Stimulated activated naive CD8-positive, alpha-beta T cell treated with anti-CD3 and anti-CD28 coated beads, Interleukin-15, amount 100 ng/mL, for 72 hours (primary cell): ENCODE measurements at regions not wholly inside any gene's neighbourhood (a gene's known extent, or its start where the extent isn't known, plus 50 kb on each side); places are given as distances from the start of the nearest gene placed in this dataset.
"Not testable (repeated sequence)": the region's sequence is repeated elsewhere in the genome, so short reads cannot be mapped to it uniquely, and the experiment has no call there.

Experiments used
- ATAC-seq: fragments of 150-1000 bp; cut with Tn5 transposase; 2 replicates; pipeline ENCODE4 v1.10.0; 2021; ENCODE audit warnings: mild to moderate bottlenecking, moderate library complexity
- DNase-seq, 2 donors: peaks; one replicate each; pipeline ENCODE4 v3.0.0; 2021 to 2022
- H3K27ac Mint-ChIP-seq, 2 donors: one replicate each; pipeline ENCODE4 v1.8.0; 2022; ENCODE audit warnings: mild to moderate bottlenecking in 2 of 2, mixed read lengths in 2 of 2, moderate library complexity in 2 of 2
- H3K27me3 Mint-ChIP-seq: one replicate; pipeline ENCODE4 v1.8.0; 2022; ENCODE audit warnings: mixed read lengths
- H3K4me1 Mint-ChIP-seq: one replicate; pipeline ENCODE4 v1.8.0; 2022; ENCODE audit warnings: mild to moderate bottlenecking, mixed read lengths
- H3K4me3 Mint-ChIP-seq, 2 donors: one replicate each; pipeline ENCODE4 v1.8.0; 2022; ENCODE audit warnings: mild to moderate bottlenecking in 2 of 2, mixed read lengths in 2 of 2, moderate library complexity in 1 of 2
- H3K9me3 Mint-ChIP-seq, 2 donors: one replicate each; pipeline ENCODE4 v1.8.0; 2022; ENCODE audit warnings: mixed read lengths in 2 of 2

DNA sequence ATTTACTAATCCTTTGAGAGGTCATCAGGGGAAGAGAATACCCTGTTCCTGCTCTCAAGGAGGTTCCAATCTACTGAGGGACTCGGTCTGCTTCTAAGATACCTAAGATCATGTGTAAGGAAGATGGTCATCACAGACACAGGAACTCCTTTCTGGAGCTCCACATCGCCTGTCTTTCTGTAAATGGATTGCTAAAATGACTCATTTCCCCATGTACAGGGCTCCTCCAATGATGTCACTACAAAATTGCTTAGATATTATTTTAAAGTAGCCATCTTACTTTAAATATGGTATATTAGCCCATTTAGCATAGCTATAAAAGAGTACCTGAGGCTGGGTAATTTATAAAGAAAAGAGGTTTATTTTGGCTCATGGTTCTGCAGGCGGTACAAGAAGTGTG lies 206.1 kb upstream of the PROK2 start:
- no peak overlapping the region for H3K27ac Mint-ChIP-seq
- H3K4me1 Mint-ChIP-seq, result peaks cover 25% of the 10 kb centered on the region
- no peak overlapping the region for H3K4me3 Mint-ChIP-seq
- DNase-seq (no peak), ATAC-seq (no peak)
- no peaks in the 10 kb centered on the region for H3K27me3 Mint-ChIP-seq
- peaks cover 11 to 15% of the 10 kb centered on the region in 2 donors for H3K9me3 Mint-ChIP-seq

DNA sequence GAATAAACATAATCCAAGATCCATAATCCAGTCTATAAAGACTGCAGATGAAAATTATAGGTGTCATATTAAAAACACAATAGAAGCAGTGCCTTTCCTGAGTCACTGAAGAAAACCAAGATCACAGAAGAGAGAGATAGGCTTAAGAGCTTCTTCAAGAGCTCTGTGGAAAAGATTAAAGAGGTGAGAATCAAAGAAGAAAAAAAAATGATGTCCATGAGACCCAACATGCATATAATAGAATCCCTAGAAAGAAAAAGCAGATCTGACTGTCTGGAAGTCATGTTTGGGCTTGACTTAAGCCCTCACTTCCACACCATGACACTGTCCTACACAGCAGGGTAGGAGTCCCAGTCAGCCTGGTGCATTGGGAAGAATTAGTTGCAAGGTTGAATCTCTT lies 205.6 kb upstream of the PROK2 start:
- no peak for ATAC-seq
- Mint-ChIP-seq H3K27ac (no peak overlapping the region), H3K4me1 (peaks cover 28% of the 10 kb centered on the region), H3K27me3 (no peaks in the 10 kb centered on the region), H3K9me3 (peaks cover 11 to 15% of the 10 kb centered on the region in 2 donors), H3K4me3 (no peak overlapping the region)
- DNase-seq, result no peak

DNA sequence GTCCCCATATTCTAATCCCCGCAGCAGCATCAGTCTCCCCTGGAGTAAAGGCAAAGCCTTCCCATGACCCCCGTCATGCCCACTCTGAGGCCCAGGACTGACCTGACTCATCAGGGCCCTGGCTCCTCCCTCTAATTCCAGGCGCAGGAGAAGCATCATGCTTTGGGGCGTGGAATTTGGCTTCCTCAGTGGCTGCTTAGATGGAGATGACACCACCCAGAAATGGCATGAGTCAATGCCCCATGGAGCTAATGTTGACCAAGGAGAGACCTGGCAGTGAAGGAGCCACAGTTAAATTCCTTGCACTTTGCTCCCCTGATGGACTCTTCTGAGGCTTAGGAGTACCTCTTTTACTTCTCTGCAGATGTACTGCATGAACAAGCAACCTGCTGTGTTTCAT lies 204.2 kb upstream of the PROK2 start:
- H3K4me3 Mint-ChIP-seq, result no peak overlapping the region
- H3K4me1 Mint-ChIP-seq, result peaks cover 32% of the 10 kb centered on the region
- H3K27me3 Mint-ChIP-seq, result no peaks in the 10 kb centered on the region
- no peak overlapping the region for H3K27ac Mint-ChIP-seq
- peaks cover 11 to 15% of the 10 kb centered on the region in 2 donors for H3K9me3 Mint-ChIP-seq
- ATAC-seq (no peak), DNase-seq (no peak)

DNA sequence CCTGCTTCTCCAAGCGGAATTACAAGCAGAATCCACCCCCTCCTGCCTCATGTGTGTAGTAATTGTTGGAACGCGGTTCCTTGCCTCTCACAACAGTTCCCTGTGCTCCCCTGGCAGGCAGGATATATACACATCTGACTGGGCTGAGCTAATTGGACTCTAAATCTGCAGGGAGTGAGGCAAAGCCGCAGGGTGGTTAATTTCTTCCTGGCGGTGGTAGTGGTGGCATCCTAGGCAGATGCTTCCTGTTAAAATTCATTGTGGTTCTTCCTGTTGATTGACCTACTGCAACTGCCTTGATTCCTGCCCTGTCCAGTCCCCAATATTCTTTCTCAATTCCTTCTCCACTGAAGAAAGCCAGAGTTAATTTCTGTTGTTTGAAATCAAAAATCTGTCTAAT lies 202.9 kb upstream of the PROK2 start:
- ATAC-seq (no peak), DNase-seq (no peak)
- Mint-ChIP-seq H3K4me1 (peaks cover 38% of the 10 kb centered on the region), H3K27ac (no peak overlapping the region), H3K27me3 (no peaks in the 10 kb centered on the region), H3K4me3 (no peak overlapping the region), H3K9me3 (peaks cover 7 to 15% of the 10 kb centered on the region in 2 donors)

DNA sequence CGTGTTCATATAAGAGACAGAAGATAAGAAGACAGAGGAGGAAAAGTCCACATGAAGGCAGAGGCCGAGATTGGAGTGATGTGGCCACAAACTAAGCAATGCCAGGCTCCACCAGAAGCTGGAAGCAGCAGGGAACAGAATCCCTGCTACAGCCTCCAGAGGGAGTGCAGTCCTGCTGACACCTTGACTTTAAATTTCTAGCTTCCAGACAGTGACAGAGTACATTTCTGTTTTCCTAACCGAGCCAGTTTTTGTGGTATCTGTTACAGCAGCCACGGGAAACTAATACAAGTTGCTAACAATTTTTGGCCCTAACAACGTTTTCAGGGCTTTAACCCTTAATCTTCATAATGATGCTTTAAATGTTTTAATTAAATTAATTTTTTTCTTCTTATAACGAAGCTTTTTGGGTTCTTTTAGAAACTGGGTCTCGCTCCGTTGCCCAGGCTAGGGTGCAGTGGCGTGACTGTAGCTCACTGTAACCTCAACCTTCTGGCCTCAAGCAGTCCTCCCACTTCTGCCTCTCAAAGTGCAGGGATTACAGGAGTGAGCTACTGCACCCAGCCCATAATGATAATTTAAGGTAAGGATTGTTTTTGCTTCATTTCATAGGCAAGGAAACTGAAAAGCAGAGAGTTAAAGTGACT lies 202.3 kb upstream of the PROK2 start:
- Mint-ChIP-seq H3K27ac (no peak overlapping the region), H3K9me3 (peaks cover 7 to 15% of the 10 kb centered on the region in 2 donors)
- DNase-seq, result no peak

DNA sequence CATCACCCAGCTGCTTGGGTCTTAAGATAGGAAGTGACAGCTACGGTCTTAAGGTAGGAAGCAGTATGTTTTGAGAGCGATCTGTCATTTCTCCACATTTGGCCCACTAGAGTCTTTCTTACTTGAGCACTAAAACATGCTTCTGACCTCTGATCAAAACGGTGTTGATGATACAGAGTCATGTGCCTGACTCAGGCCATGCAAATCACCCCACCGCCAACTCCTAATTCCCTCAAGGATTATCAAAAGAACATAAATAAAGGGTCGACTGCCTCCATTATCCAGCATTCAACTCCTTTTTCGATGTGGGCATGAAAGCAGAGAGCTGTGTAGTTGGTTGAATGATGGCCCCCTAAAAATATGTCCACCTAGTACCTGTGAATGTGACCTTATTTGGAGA lies 201.7 kb upstream of the PROK2 start:
- H3K27ac Mint-ChIP-seq, result no peak overlapping the region
- no peak overlapping the region for H3K4me3 Mint-ChIP-seq
- ATAC-seq, result no peak
- no peak for DNase-seq
- peaks cover 7 to 15% of the 10 kb centered on the region in 2 donors for H3K9me3 Mint-ChIP-seq
- no peaks in the 10 kb centered on the region for H3K27me3 Mint-ChIP-seq
- H3K4me1 Mint-ChIP-seq, result peaks cover 48% of the 10 kb centered on the region

More for the DNA sequence above, 202.3 kb upstream of the PROK2 start:
- peaks cover 44% of the 10 kb centered on the region for H3K4me1 Mint-ChIP-seq
- ATAC-seq, result no peak
- H3K4me3 Mint-ChIP-seq, result no peak overlapping the region
- H3K27me3 Mint-ChIP-seq, result no peaks in the 10 kb centered on the region

DNA sequence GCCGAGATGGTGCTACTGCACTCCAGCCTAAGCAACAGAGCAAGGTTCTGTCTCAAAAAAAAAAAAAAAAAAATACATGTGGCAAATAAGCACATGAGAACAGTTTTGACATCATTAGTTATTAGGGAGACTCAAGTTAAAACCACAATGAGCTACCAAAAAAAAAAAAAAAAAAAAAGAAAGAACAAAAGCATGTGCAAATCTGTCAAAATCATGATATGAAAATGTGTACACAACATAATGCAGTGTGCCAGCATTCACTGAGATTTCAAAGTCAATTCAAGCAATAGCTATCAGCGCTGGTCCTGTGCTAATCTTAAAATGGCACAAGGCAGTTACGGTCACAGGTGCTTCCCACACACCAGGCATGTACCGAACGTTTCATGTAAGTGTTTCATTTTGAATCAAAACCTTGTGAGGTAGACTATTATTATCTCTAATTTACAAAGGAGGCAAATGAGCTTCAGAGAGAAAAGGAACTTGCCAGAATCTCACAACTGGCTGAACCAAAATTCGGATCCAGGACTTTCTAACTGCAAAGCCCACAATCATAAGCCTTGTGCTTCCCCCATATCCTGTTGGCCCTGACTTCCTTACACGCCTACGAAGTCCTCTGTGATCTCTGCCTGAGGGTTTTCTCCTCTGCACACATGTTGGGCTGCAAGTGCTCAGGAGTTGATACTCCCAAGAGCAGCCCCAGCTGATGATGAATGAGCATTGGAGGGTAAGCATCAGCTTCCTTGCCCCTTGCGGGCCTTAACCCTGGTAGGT lies 200.1 kb upstream of the PROK2 start:
- DNase-seq, result peak in 1 of 2 donors; percentile 45
- H3K27me3 Mint-ChIP-seq, result no peaks in the 10 kb centered on the region
- peaks cover 0 to 5% of the 10 kb centered on the region in 2 donors for H3K9me3 Mint-ChIP-seq
- peak overlapping the region; percentile 17 to 63 for H3K4me3 Mint-ChIP-seq
- H3K4me1 Mint-ChIP-seq, result peaks cover 48% of the 10 kb centered on the region
- no peak overlapping the region for H3K27ac Mint-ChIP-seq
- ATAC-seq, result peak; percentile 85

DNA sequence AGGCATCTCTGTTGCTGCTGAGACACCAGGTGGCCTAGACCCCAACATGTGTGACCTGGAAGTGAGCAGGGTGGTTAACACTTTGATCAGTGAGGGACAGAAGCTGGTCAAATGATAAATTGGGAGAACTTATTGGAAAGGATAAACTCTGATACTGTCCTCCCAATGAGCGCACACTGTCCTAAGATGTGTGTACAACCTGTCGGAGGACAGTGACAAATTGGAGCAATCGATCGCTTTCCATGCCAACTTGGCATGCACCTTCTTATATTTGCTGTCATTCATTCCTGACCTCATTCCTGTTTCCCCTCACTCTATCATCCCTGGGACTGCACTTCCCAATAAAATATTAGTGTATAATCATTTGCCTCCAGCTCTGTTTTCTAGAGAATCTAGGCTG lies 198.7 kb upstream of the PROK2 start:
- ATAC-seq, result no peak
- no peak overlapping the region for H3K27ac Mint-ChIP-seq

DNA sequence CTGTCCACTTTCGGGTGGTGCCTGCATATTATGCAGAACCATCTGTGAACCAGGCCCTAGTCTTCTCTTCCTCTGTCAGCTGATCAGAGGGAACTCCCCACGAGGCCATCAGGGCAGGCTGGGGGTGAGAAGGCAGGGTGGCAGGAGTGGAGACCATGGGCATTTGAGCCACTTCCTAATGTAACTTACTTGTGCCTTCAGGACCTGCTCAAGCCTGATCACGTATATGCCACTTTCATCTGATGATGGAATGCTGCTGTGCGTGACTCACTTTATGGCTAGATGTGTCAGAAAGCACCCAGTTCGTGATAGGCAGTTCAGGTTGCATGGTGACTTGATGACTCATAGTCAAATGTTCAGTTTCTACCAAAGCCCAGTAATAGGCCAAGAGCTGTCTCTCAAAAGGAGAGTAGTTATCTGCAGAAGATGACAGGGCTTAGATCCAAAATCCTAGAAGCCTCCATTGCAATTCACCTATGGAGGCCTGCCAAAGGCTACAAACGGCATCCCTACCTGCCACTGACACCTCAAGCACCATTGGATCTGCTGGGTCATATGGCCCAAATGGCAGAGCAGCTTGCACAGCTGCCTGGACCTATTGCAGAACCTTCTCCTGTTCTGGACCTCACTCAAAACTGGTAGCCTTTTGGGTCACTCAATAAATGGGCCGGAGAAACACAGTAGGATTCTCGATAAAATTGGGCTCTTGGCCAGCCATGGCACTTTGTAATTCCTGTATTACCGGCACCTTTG lies 197.7 kb upstream of the PROK2 start:
- H3K9me3 Mint-ChIP-seq, result not testable (repeated sequence)
- Mint-ChIP-seq H3K27me3 (peaks cover 13% of the 10 kb centered on the region), H3K4me3 (peak overlapping the region in 1 of 2 donors; percentile 10), H3K27ac (peak overlapping the region; percentile 59 to 82), H3K4me1 (peaks cover 57% of the 10 kb centered on the region)
- DNase-seq (peak; percentile 59 to 80), ATAC-seq (peak; percentile 15)

More for the DNA sequence above, 198.7 kb upstream of the PROK2 start:
- Mint-ChIP-seq H3K27me3 (peaks cover 8% of the 10 kb centered on the region), H3K4me1 (peaks cover 54% of the 10 kb centered on the region), H3K9me3 (peaks cover 0 to 5% of the 10 kb centered on the region in 2 donors), H3K4me3 (no peak overlapping the region)
- DNase-seq, result no peak

DNA sequence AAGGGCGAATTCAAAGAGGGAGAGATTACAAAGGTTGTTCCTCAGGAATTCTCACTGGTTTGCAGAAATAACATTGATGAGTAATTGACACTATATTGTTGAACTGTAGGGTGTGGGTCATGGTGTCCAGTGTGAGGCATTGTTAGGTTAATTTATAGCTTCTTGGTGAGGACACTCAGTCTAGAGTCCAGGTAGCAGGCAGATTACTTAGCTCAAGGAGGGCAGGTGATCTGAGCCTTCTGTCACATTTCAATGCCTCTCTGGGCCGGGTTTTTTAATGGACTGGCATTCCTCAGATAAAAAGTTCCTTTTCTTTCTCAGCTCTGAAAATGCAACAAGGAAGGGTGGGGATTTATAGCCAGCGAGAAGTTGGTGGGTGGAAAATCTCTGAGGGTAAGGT lies 194.2 kb upstream of the PROK2 start:
- ATAC-seq (no peak), DNase-seq (no peak)
- Mint-ChIP-seq H3K9me3 (peaks cover 0 to 5% of the 10 kb centered on the region in 2 donors), H3K4me3 (no peak overlapping the region), H3K27me3 (peaks cover 31% of the 10 kb centered on the region), H3K4me1 (peaks cover 42% of the 10 kb centered on the region), H3K27ac (no peak overlapping the region)

DNA sequence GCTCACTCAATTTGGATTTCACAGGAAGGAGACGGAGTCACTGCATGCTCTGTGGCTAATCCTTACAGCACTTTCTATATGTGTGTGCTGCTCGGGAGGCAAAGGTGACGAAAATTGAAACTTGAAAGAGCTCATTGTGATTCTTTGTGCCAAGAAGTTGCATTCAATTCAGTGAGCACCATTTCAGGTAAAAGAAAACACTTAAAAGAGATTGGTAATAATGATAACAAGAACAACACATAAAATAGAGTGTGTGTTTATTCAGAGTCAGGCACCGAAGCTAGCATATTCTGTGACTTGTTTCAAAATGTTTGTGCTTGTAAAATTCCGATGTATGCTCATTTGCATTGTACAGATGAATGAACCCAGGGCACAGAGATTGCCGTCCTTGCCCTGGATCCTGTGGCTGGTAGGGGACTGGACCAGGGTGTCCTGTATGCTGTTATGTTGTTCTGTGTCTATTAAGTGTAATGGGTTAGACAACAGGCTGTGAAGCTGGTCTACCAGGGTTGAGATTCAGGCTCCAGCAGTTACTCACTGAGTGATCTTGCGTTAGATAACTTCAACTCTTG lies 193.3 kb upstream of the PROK2 start:
- Mint-ChIP-seq H3K9me3 (peaks cover 0 to 5% of the 10 kb centered on the region in 2 donors), H3K4me1 (peaks cover 33% of the 10 kb centered on the region), H3K27ac (no peak overlapping the region), H3K27me3 (peaks cover 34% of the 10 kb centered on the region), H3K4me3 (peak overlapping the region in 1 of 2 donors; percentile 1)
- peak; percentile 93 for ATAC-seq
- DNase-seq, result peak in 1 of 2 donors; percentile 40

DNA sequence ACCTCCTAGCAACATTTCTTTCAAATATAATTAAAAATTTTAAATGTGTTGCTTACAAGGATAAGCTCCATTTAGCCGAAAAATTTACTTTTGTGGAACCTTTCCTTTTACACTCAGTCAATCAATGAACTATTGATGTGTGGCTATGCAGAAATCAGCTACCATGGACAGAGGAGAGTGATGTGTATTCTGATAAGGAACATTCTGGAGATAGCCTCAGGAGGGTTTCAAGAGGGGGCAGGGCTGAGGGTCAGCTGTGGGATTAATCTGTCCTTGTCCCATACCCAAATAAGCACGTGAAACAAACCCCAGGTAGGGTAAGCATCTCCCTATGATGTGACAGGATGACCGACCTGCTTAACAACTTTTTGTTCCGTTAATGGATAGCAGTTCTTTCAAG lies 192.6 kb upstream of the PROK2 start:
- H3K4me3 Mint-ChIP-seq, result no peak overlapping the region
- no peak overlapping the region for H3K27ac Mint-ChIP-seq
- ATAC-seq (no peak), DNase-seq (no peak)
- peaks cover 40% of the 10 kb centered on the region for H3K27me3 Mint-ChIP-seq
- peaks cover 0 to 5% of the 10 kb centered on the region in 2 donors for H3K9me3 Mint-ChIP-seq
- H3K4me1 Mint-ChIP-seq, result peaks cover 26% of the 10 kb centered on the region

DNA sequence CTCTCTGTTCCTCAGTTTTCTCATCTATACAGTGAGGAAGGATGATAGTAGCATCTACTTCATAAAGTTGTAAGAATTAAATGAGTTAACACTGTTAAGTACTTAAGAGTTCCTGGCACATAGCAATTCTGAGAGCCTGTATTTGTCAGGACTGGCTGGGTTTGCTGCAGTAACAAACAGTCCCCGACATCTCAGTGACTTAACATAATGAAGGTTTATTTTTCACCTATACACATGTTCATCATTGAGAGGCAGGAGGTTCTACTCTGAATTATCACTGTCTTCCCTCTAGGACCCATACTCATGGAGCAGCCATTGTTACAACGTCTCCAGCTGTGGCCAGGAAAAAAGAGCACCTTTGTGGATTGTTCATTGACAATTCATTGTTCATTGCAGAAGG lies 190.6 kb upstream of the PROK2 start:
- DNase-seq, result no peak
- H3K27me3 Mint-ChIP-seq, result peaks cover 47% of the 10 kb centered on the region
- peaks cover 19% of the 10 kb centered on the region for H3K4me1 Mint-ChIP-seq
- H3K27ac Mint-ChIP-seq, result no peak overlapping the region
- H3K9me3 Mint-ChIP-seq, result no peaks in the 10 kb centered on the region
- no peak for ATAC-seq
- H3K4me3 Mint-ChIP-seq, result no peak overlapping the region

DNA sequence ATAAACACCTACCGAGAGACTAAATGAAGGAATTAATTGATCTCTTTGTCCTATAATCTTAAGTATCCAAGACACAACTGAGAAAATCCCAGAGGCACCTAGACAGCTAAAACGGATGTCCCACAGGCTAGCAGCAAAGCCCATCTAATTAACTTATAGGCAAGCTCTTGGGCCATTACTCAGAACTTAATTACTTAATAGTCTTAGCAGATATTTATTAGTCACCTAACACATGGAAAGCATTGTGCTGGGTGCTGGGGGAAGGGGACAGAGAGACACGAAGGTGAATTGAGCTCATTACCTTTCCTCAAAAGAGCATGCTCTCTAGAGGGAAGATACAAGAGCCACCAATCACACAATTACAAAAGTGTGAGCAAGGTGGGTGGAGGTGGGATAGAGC lies 189.8 kb upstream of the PROK2 start:
- H3K4me3 Mint-ChIP-seq, result no peak overlapping the region
- no peak for DNase-seq
- peaks cover 53% of the 10 kb centered on the region for H3K27me3 Mint-ChIP-seq
- no peak overlapping the region for H3K27ac Mint-ChIP-seq
- ATAC-seq, result no peak
- peaks cover 19% of the 10 kb centered on the region for H3K4me1 Mint-ChIP-seq
- H3K9me3 Mint-ChIP-seq, result no peaks in the 10 kb centered on the region

DNA sequence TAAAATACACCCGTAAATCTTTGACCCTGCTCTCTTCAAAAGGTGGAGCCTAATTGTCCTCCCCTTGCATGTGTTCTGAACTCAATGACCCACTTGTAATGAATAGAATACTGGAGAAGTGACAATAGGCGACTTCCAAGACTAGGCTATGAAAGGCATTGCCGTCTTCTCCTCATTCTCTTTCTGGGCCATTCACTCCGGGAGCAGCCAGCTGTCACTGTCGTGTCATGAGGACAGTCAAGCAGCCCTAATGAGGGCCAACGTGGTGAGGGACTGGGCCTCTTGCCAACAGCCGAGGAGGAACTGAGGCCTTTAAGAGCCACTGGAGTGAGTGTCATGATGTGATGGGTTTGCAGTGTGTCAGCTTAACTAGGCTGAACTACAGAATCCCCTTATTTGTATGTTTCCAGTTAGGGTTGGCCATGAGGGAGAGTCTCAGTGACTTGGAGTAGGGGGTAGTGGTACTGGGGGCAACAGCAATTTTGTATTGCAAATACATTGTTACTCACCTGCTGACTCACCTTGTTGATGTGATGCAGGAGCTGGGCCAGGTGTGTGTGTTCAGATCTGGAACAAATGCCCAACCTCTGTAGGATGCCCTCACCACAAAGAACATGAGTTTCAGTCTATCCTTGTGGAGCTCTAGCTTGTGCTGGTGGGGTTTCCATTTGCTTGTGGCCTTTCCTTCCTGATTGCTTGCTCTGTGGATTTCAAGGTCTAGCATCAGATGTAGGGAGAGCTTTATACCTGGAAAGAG lies 188.5 kb upstream of the PROK2 start:
- Mint-ChIP-seq H3K4me3 (no peak overlapping the region), H3K27me3 (peaks cover 44% of the 10 kb centered on the region)
- ATAC-seq, result no peak

More for the DNA sequence above, 188.5 kb upstream of the PROK2 start:
- Mint-ChIP-seq H3K4me1 (peaks cover 10% of the 10 kb centered on the region), H3K9me3 (no peaks in the 10 kb centered on the region), H3K27ac (no peak overlapping the region)
- DNase-seq, result no peak
